MM.1S (cell line): ENCODE measurements at regions not wholly inside any gene's neighbourhood (a gene's known extent, or its start where the extent isn't known, plus 50 kb on each side); places are given as distances from the start of the nearest gene placed in this dataset.

Source experiments
- CTCF ChIP-seq: fragments of 300-600 bp; sonication (generic); IDR thresholded peaks from 2 replicates; pipeline ENCODE4 v1.5.1; 2016; ENCODE audit warnings: antibody characterized with exemption, low read length, mixed read lengths
- EZH2 ChIP-seq: fragments of 300-600 bp; sonication (generic); optimal IDR thresholded peaks from 2 replicates; pipeline ENCODE3; 2017; ENCODE audit warnings: low read depth, mild to moderate bottlenecking, antibody characterized with exemption, low read length, mixed read lengths

GRCh38 chr13:84127597-84128128, 245.4 kb upstream of the SLITRK1 start:
- TF ChIP-seq CTCF (no peak), EZH2 (no peak)
